ENCODE measurements at regions not wholly inside any gene's neighbourhood (a gene's known extent, or its start where the extent isn't known, plus 50 kb on each side); places are given as distances from the start of the nearest gene placed in this dataset.

DNA sequence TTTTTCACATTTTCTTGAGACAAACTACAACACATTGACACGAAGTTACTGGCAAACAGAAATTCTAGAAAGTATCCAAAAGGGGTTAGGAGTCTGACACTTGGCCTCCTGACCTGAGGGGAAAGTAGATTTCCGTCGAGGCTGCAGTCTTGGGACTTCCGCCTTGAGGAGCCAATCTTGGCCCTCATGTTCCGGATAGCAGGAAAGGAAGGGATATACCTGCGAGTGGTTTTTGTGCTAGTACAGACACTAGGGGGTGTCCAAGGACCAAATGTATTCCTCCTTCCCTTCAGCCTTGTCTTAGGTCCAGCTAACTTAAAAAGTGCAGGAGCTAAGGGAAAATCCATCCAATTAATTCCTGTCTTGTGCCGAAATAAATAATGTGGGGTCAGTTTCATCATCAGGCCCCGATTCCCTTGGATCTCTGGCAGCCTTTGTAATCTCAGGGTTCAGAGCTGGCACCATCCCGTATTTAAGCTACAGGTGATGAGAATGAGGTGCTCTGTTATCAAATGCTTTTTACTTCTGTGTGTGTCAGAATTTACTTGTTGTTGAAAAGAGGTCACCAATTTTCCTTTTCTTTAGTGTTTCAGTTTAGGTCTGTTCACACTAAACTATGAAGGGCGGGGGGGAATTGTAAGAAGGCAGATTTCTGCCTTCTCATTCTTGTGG, 330.2 kb upstream of the FANCL start:
- Histone ChIP-seq H3K36me3 (ENCODE audit: control insufficient read depth, insufficient read depth, low read length) (no peaks in the 10 kb centered on the region), H3K4me3 (ENCODE audit: low read depth in 2 of 2, low read length in 2 of 2) (no peak overlapping the region), H3K27me3 (ENCODE audit: control insufficient read depth, insufficient read depth, low read length) (no peaks in the 10 kb centered on the region; the same call in 1 of the 2 replicates), H3K27ac (ENCODE audit: low read length) (no peak overlapping the region), H3K4me1 (ENCODE audit: control insufficient read depth, insufficient read depth, low read length) (no peaks in the 10 kb centered on the region; the same call in 1 of the 2 replicates), H3K9me3 (ENCODE audit: control insufficient read depth, insufficient read depth, low read depth, low read length) (no peaks in the 10 kb centered on the region)
- ChIA-PET POLR2A (no interaction called here), CTCF (interaction anchor here (0.8 to 1.6 kb wide), 2 partner anchors 109 to 1986 kb away, joined by 3 to 6 read pairs; no protein-coding TSS in a partner anchor)
- BruUV-seq (replicated peaks) = no TSS peak
- in situ Hi-C loops (cut with HindIII; ENCODE audit: low pct_unique_long_range_greater_than_20kb, low sequenced_read_pairs) (no loop called here), intact Hi-C loops (cut with micrococcal nuclease; ENCODE audit: unreplicated experiment) (loop anchor here (2.0 kb wide), 2 partner anchors 109 to 191 kb away; no protein-coding TSS in a partner anchor)
- peak; percentile 99 for ATAC-seq
- peak; percentile 80 for DNase-seq (ENCODE audit: low read depth, low spot score)
- TF ChIP-seq POLR2AphosphoS5 (IDR thresholded peaks at IDR 0.05; ENCODE audit: low read depth, low read length) (no peak), SIN3A (IDR thresholded peaks at IDR 0.05; ENCODE audit: borderline replicate concordance, insufficient read depth, low read depth, low read length) (no peak), TCF7L2 (IDR thresholded peaks at IDR 0.05; ENCODE audit: low read depth, low read length) (no peak)
- TF ChIP-seq, protein P1, sequence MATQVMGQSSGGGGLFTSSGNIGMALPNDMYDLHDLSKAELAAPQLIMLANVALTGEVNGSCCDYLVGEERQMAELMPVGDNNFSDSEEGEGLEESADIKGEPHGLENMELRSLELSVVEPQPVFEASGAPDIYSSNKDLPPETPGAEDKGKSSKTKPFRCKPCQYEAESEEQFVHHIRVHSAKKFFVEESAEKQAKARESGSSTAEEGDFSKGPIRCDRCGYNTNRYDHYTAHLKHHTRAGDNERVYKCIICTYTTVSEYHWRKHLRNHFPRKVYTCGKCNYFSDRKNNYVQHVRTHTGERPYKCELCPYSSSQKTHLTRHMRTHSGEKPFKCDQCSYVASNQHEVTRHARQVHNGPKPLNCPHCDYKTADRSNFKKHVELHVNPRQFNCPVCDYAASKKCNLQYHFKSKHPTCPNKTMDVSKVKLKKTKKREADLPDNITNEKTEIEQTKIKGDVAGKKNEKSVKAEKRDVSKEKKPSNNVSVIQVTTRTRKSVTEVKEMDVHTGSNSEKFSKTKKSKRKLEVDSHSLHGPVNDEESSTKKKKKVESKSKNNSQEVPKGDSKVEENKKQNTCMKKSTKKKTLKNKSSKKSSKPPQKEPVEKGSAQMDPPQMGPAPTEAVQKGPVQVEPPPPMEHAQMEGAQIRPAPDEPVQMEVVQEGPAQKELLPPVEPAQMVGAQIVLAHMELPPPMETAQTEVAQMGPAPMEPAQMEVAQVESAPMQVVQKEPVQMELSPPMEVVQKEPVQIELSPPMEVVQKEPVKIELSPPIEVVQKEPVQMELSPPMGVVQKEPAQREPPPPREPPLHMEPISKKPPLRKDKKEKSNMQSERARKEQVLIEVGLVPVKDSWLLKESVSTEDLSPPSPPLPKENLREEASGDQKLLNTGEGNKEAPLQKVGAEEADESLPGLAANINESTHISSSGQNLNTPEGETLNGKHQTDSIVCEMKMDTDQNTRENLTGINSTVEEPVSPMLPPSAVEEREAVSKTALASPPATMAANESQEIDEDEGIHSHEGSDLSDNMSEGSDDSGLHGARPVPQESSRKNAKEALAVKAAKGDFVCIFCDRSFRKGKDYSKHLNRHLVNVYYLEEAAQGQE (IDR thresholded peaks at IDR 0.05; ENCODE audit: insufficient read depth in 1 of 2, low read depth in 2 of 2, low read length in 1 of 2) = no peak
- TF ChIP-seq, protein P2, sequence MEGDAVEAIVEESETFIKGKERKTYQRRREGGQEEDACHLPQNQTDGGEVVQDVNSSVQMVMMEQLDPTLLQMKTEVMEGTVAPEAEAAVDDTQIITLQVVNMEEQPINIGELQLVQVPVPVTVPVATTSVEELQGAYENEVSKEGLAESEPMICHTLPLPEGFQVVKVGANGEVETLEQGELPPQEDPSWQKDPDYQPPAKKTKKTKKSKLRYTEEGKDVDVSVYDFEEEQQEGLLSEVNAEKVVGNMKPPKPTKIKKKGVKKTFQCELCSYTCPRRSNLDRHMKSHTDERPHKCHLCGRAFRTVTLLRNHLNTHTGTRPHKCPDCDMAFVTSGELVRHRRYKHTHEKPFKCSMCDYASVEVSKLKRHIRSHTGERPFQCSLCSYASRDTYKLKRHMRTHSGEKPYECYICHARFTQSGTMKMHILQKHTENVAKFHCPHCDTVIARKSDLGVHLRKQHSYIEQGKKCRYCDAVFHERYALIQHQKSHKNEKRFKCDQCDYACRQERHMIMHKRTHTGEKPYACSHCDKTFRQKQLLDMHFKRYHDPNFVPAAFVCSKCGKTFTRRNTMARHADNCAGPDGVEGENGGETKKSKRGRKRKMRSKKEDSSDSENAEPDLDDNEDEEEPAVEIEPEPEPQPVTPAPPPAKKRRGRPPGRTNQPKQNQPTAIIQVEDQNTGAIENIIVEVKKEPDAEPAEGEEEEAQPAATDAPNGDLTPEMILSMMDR (IDR thresholded peaks at IDR 0.05) = peak; percentile 84

- no peak for ATAC-seq
- H3K27ac ChIP-seq (ENCODE audit: low read length) = no peak overlapping the region
- H3K27me3 ChIP-seq (ENCODE audit: control insufficient read depth, insufficient read depth, low read length) = no peaks in the 10 kb centered on the region; the same call in 1 of the 2 replicates
- intact Hi-C loops (cut with micrococcal nuclease; ENCODE audit: unreplicated experiment) (loop anchor here (2.0 kb wide), 2 partner anchors 111 to 193 kb away; no protein-coding TSS in a partner anchor), in situ Hi-C loops (cut with HindIII; ENCODE audit: low pct_unique_long_range_greater_than_20kb, low sequenced_read_pairs) (no loop called here)
- no TSS peak for BruUV-seq (replicated peaks)
- no peaks in the 10 kb centered on the region for H3K36me3 ChIP-seq (ENCODE audit: control insufficient read depth, insufficient read depth, low read length)
- H3K4me1 ChIP-seq (ENCODE audit: control insufficient read depth, insufficient read depth, low read length) = no peaks in the 10 kb centered on the region; the same call in 1 of the 2 replicates
- TF ChIP-seq, protein P1 (IDR thresholded peaks at IDR 0.05; ENCODE audit: insufficient read depth in 1 of 2, low read depth in 2 of 2, low read length in 1 of 2) = no peak
- no peak for TF ChIP-seq SIN3A (IDR thresholded peaks at IDR 0.05; ENCODE audit: borderline replicate concordance, insufficient read depth, low read depth, low read length)
- TF ChIP-seq, protein P2 (IDR thresholded peaks at IDR 0.05) = no peak
- TF ChIP-seq TCF7L2 (IDR thresholded peaks at IDR 0.05; ENCODE audit: low read depth, low read length) = no peak
- TF ChIP-seq POLR2AphosphoS5 (IDR thresholded peaks at IDR 0.05; ENCODE audit: low read depth, low read length) = no peak
- no peak for DNase-seq (ENCODE audit: low read depth, low spot score)
- H3K4me3 ChIP-seq (ENCODE audit: low read depth in 2 of 2, low read length in 2 of 2) = no peak overlapping the region
- POLR2A ChIA-PET = no interaction called here
- CTCF ChIA-PET = no interaction called here
- no peaks in the 10 kb centered on the region for H3K9me3 ChIP-seq (ENCODE audit: control insufficient read depth, insufficient read depth, low read depth, low read length)
These were observed 328.5 kb upstream of the FANCL start for GRCh38 chr2:58569475-58570185.
